ENCODE measurements at regions not wholly inside any gene's neighbourhood (a gene's known extent, or its start where the extent isn't known, plus 50 kb on each side); places are given as distances from the start of the nearest gene placed in this dataset.

- TF ChIP-seq CTCF (IDR thresholded peaks at IDR 0.05): no peak
- no peak for TF ChIP-seq POLR2A (IDR thresholded peaks at IDR 0.05)
Observed at GRCh38 chr16:11460820-11461594, 115.7 kb downstream of the RMI2 start.
